SK-N-SH (cell line): ENCODE measurements at regions not wholly inside any gene's neighbourhood (a gene's known extent, or its start where the extent isn't known, plus 50 kb on each side); places are given as distances from the start of the nearest gene placed in this dataset.

Experiments used
- CTCF ChIA-PET: fragments of 300-600, 350-600 bp; formaldehyde crosslinking; extraction: SDS; loops from one replicate; lab custom pipeline; 2021; lab: Yijun Ruan, JAX
- POLR2A ChIA-PET: fragments of 350-600 bp; sonication (Branson Sonifier 250); formaldehyde crosslinking; extraction: SDS; loops from one replicate; lab custom pipeline; 2020; ENCODE audit warnings: antibody characterized with exemption, inconsistent platforms; lab: Yijun Ruan, JAX
- DNase-seq: peaks from one replicate; pipeline ENCODE4 v3.0.0; 2012
- H2AFZ ChIP-seq: fragments of 200-600 bp; sonication (generic); 2 replicates; pipeline ENCODE4 v1.8.1; 2016; ENCODE audit warnings: antibody characterized with exemption, mild to moderate bottlenecking, low read depth
- H3F3A ChIP-seq: fragments of 200-600 bp; sonication (generic); replicated peaks from 2 replicates; pipeline ENCODE3; 2016; ENCODE audit warnings: antibody characterized with exemption, mild to moderate bottlenecking; ENCODE audit not compliant: insufficient read depth
- H3K27ac ChIP-seq, 2 experiments: fragments of 200-500 bp in 1 of 2; fragments of 200-600 bp in 1 of 2; sonication (Bioruptor generic) in 1 of 2; sonication (generic), shearing (Covaris generic) in 1 of 2; 2 replicates each; pipeline versions ENCODE4 v1.5.1 to v1.6.1; 2014 to 2016; ENCODE audit warnings: low read depth in 2 of 2, inconsistent platforms in 1 of 2, low read length in 1 of 2, mild to moderate bottlenecking in 1 of 2, mixed read lengths in 1 of 2
- H3K27me3 ChIP-seq: fragments of 200-600 bp; sonication (generic), shearing (Covaris generic); 2 replicates; pipeline ENCODE4 v1.6.1; 2016; ENCODE audit warnings: mixed run types; ENCODE audit not compliant: insufficient read depth
- H3K36me3 ChIP-seq, 2 experiments: fragments of 200-500 bp in 1 of 2; fragments of 200-600 bp in 1 of 2; sonication (Bioruptor generic) in 1 of 2; sonication (generic) in 1 of 2; replicated peaks in 1 of 2; 2 replicates each; pipeline versions ENCODE3 to v1.5.1; 2014 to 2016; ENCODE audit warnings: low read length in 1 of 2, mild to moderate bottlenecking in 1 of 2; ENCODE audit not compliant: insufficient read depth in 2 of 2, control insufficient read depth in 1 of 2
- H3K4me1 ChIP-seq, 2 experiments: fragments of 200-500 bp in 1 of 2; fragments of 200-600 bp in 1 of 2; sonication (Bioruptor generic) in 1 of 2; sonication (generic), shearing (Covaris generic) in 1 of 2; 2 replicates each; pipeline versions ENCODE4 v1.5.1 to v1.6.1; 2014 to 2016; ENCODE audit warnings: low read depth in 1 of 2, low read length in 1 of 2, mixed run types in 1 of 2; ENCODE audit not compliant: insufficient read depth in 2 of 2, control insufficient read depth in 1 of 2
- H3K4me2 ChIP-seq: fragments of 200-600 bp; sonication (generic), shearing (Covaris generic); 2 replicates; pipeline ENCODE4 v1.6.1; 2017; ENCODE audit warnings: mixed run types
- H3K4me3 ChIP-seq, 2 experiments: fragments of 200-500 bp in 1 of 2; fragments of 200-600 bp in 1 of 2; sonication (Bioruptor generic) in 1 of 2; sonication (generic), shearing (Covaris generic) in 1 of 2; 2 replicates each; pipeline versions ENCODE4 v1.5.1 to v1.8.1; 2014 to 2016; ENCODE audit warnings: low read depth in 2 of 2, inconsistent platforms in 1 of 2, low read length in 1 of 2, mild to moderate bottlenecking in 1 of 2, mixed read lengths in 1 of 2, moderate library complexity in 1 of 2
- H3K79me2 ChIP-seq: fragments of 200-600 bp; sonication (generic); 2 replicates; pipeline ENCODE4 v1.8.1; 2017; ENCODE audit warnings: mild to moderate bottlenecking; ENCODE audit not compliant: insufficient read depth
- H3K9ac ChIP-seq: fragments of 200-600 bp; sonication (generic); 2 replicates; pipeline ENCODE4 v1.6.1; 2017; ENCODE audit warnings: mixed run types
- H3K9me2 ChIP-seq: fragments of 200-600 bp; sonication (generic); 2 replicates; pipeline ENCODE4 v1.6.1; 2017; ENCODE audit warnings: mixed run types
- H3K9me3 ChIP-seq: fragments of 200-600 bp; sonication (generic); 2 replicates; pipeline ENCODE4 v1.6.1; 2017; ENCODE audit warnings: mixed run types, mild to moderate bottlenecking, moderate library complexity
- H4K20me1 ChIP-seq: fragments of 200-600 bp; sonication (generic); 2 replicates; pipeline ENCODE4 v1.6.1; 2017; ENCODE audit warnings: mild to moderate bottlenecking, mixed run types; ENCODE audit not compliant: insufficient read depth
- FOXJ3 ChIP-seq: sonication (generic); formaldehyde crosslinking; IDR thresholded peaks from 2 replicates; pipeline ENCODE4 v1.5.1; 2020; ENCODE audit warnings: mild to moderate bottlenecking, missing genetic modification reagents
- GATA2 ChIP-seq: sonication (generic); formaldehyde crosslinking; IDR thresholded peaks from 2 replicates; pipeline ENCODE4 v1.5.0; 2020; ENCODE audit warnings: mild to moderate bottlenecking, missing genetic modification reagents
- JUND ChIP-seq: IDR thresholded peaks from 2 replicates; pipeline ENCODE4 v1.4.0; 2012
- RAD21 ChIP-seq: IDR thresholded peaks from 2 replicates; pipeline ENCODE4 v1.6.1; 2012; ENCODE audit warnings: mild to moderate bottlenecking, low read length
- RXRA ChIP-seq: IDR thresholded peaks from 2 replicates; pipeline ENCODE4 v1.4.0; 2012; ENCODE audit warnings: low read depth, mild to moderate bottlenecking, borderline replicate concordance
- SMC3 ChIP-seq: IDR thresholded peaks from 2 replicates; pipeline ENCODE4 v1.6.1; 2012; ENCODE audit warnings: low read depth, low read length, improper control_type of control experiment
- YY1 ChIP-seq: IDR thresholded peaks from 2 replicates; pipeline ENCODE4 v1.4.0; 2012; ENCODE audit warnings: low read depth, mild to moderate bottlenecking
- WGBS: methylation state at CpG from one replicate; pipeline ENCODE4 v1.1.6; 2017; ENCODE audit warnings: low lambda C conversion rate; 5-methylcytosine and 5-hydroxymethylcytosine counted together
- TF ChIP-seq, protein P1 (sequence below): IDR thresholded peaks from 2 replicates; pipeline ENCODE4; 2012
- TF ChIP-seq, protein P2 (sequence below): IDR thresholded peaks from 2 replicates; pipeline ENCODE4 v1.6.1; 2012; ENCODE audit warnings: mild to moderate bottlenecking, low read depth, low read length, moderate library complexity

DNA sequence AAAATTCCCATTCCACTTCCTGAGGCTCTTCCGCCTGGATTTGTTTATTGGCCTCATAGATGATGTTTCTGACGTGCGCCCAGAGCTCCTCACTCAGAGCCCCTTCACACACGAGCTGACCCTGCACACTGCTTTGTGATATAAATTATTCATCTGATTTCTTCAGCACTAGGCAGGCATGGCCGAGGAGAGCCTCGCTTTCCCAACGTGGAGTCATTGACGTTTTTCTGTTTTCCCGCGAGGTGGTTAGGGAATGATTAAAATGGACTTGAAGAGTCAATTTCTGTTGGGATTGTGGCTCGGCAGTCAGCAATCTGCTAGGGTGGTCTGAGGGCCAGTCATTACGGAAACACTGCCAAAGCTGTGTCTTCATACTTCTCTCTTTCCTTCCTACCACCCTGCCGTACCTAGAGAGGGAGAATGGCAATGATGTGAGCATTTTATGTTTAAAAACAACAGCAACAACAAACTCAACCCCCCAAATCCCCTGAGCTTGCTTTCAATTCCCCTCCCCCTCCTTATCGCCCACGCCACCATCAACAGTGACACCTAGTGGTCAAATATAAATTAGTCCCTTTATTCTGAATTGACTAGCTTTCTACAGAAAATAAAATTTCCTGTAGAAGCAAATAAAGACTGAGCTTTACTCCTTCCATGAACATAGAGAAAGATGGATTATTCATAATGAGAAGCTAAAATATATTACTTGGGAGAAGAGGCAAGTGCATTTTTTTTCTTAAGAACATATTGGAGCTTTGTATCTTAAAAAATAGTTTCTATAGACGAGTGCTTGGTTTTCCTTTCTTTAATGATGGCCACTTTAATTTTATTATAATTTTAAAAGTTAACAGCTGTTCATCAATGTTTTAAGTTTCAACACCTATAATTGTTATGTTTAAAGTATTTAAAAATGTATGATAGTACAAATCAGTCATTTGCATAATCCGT, 285.1 kb downstream of the MTX2 start (continued):
- TF ChIP-seq FOXJ3 (no peak), RAD21 (peak; percentile 89), SMC3 (peak; percentile 78)

DNA sequence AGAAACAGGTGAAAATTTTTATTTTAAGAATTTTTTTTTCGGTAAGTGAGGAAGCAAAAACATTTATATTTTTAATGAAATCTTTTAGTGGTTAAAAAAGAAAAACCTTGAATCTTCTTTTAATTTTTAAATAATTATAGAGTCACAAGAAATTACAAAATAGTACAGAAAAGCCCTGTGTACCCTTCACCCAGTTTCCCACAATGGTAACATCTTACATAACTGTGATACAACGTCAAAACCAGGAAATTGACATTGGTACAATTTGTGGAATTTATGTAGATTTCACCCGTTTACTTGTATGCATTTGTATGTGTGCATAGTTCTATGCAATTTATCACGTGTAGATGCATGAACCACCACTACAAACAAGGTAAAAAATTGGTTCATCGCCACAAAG, 285.9 kb downstream of the MTX2 start:
- H3K9me3 ChIP-seq = no peaks in the 10 kb centered on the region
- H3K27me3 ChIP-seq = no peaks in the 10 kb centered on the region
- H4K20me1 ChIP-seq = no peaks in the 10 kb centered on the region
- ChIA-PET POLR2A (interaction anchor here (0.6 to 2.5 kb wide), 11 partner anchors 20 to 428 kb away, joined by 3 to 18 read pairs (median 6); partner anchors contain the start of gene MTX2), CTCF (interaction anchor here (0.6 to 7.3 kb wide), 70 partner anchors 9 to 607 kb away, joined by 3 to 111 read pairs (median 5); partner anchors contain the start of genes HOXD10, HOXD4, HOXD8 and HOXD9)
- no peak overlapping the region for H3K27ac ChIP-seq
- no peaks in the 10 kb centered on the region for H3K36me3 ChIP-seq
- no peak for DNase-seq
- 50% methylated on average over 5 of the region's 5 CpGs for WGBS
- peaks cover 9% of the 10 kb centered on the region for H3F3A ChIP-seq
- no peak overlapping the region for H3K4me2 ChIP-seq
- peaks cover 8 to 29% of the 10 kb centered on the region in 2 experiments; a peak in 3 of 4 replicates for H3K4me1 ChIP-seq
- no peaks in the 10 kb centered on the region for H3K79me2 ChIP-seq
- no peak overlapping the region for H2AFZ ChIP-seq
- H3K4me3 ChIP-seq = no peak overlapping the region
- no peak overlapping the region for H3K9ac ChIP-seq
- H3K9me2 ChIP-seq = no peaks in the 10 kb centered on the region
- TF ChIP-seq, protein P1, sequence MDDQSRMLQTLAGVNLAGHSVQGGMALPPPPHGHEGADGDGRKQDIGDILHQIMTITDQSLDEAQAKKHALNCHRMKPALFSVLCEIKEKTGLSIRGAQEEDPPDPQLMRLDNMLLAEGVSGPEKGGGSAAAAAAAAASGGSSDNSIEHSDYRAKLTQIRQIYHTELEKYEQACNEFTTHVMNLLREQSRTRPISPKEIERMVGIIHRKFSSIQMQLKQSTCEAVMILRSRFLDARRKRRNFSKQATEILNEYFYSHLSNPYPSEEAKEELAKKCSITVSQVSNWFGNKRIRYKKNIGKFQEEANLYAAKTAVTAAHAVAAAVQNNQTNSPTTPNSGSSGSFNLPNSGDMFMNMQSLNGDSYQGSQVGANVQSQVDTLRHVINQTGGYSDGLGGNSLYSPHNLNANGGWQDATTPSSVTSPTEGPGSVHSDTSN = no peak
- TF ChIP-seq RAD21 (no peak), FOXJ3 (no peak)

DNA sequence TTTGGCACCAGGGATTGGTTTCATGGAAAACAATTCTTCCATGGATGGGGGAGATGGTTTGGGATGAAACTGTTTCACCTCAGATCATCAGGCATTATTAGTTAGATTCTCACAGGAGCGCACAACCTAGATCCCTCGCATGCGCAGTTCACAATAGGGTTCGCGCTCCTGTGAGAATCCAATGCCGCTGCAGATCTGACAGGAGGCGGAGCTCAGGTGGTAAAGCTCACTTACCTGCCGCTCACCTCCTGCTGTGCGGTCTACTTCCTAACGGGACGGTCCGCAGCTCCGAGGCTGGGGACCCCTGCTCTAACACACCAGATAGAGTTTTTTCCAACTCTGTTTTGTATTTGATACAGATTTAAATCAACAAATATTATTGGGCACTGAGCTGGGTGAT, 286.5 kb downstream of the MTX2 start:
- ChIA-PET POLR2A (no interaction called here), CTCF (interaction anchor here (0.9 to 7.3 kb wide), 6 partner anchors 17 to 429 kb away, joined by 3 to 55 read pairs (median 5); no protein-coding TSS in a partner anchor)
- no peaks in the 10 kb centered on the region for H3K27me3 ChIP-seq
- TF ChIP-seq, protein P2, sequence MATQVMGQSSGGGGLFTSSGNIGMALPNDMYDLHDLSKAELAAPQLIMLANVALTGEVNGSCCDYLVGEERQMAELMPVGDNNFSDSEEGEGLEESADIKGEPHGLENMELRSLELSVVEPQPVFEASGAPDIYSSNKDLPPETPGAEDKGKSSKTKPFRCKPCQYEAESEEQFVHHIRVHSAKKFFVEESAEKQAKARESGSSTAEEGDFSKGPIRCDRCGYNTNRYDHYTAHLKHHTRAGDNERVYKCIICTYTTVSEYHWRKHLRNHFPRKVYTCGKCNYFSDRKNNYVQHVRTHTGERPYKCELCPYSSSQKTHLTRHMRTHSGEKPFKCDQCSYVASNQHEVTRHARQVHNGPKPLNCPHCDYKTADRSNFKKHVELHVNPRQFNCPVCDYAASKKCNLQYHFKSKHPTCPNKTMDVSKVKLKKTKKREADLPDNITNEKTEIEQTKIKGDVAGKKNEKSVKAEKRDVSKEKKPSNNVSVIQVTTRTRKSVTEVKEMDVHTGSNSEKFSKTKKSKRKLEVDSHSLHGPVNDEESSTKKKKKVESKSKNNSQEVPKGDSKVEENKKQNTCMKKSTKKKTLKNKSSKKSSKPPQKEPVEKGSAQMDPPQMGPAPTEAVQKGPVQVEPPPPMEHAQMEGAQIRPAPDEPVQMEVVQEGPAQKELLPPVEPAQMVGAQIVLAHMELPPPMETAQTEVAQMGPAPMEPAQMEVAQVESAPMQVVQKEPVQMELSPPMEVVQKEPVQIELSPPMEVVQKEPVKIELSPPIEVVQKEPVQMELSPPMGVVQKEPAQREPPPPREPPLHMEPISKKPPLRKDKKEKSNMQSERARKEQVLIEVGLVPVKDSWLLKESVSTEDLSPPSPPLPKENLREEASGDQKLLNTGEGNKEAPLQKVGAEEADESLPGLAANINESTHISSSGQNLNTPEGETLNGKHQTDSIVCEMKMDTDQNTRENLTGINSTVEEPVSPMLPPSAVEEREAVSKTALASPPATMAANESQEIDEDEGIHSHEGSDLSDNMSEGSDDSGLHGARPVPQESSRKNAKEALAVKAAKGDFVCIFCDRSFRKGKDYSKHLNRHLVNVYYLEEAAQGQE = no peak
- TF ChIP-seq YY1 (no peak), JUND (no peak), GATA2 (CRISPR knock-in tag) (no peak), RXRA (no peak)
- TF ChIP-seq, all 33 proteins: peak for 0
- peaks cover 8 to 29% of the 10 kb centered on the region in 2 experiments; a peak in 3 of 4 replicates for H3K4me1 ChIP-seq
- no peak overlapping the region for H3K9ac ChIP-seq
- no peak overlapping the region for H3K4me2 ChIP-seq
- WGBS = 96% methylated on average over 13 of the region's 13 CpGs
- H3K79me2 ChIP-seq = no peaks in the 10 kb centered on the region
- no peaks in the 10 kb centered on the region for H3K9me3 ChIP-seq
- no peaks in the 10 kb centered on the region for H3K9me2 ChIP-seq
- H2AFZ ChIP-seq = no peak overlapping the region
- no peaks in the 10 kb centered on the region for H4K20me1 ChIP-seq
- DNase-seq = no peak
- H3K36me3 ChIP-seq = no peaks in the 10 kb centered on the region
- H3K4me3 ChIP-seq = no peak overlapping the region
- H3K27ac ChIP-seq = no peak overlapping the region
- H3F3A ChIP-seq = peaks cover 9% of the 10 kb centered on the region
